CD4-positive, alpha-beta T cell treated with Interleukin-15 for 1 hour (primary cell): ENCODE measurements at regions not wholly inside any gene's neighbourhood (a gene's known extent, or its start where the extent isn't known, plus 50 kb on each side); places are given as distances from the start of the nearest gene placed in this dataset.

ENCODE experiments used
- DNase-seq: peaks from one replicate; pipeline ENCODE4 v3.0.0-alpha.2; 2020

- DNase-seq: no peak
Measured at GRCh38 chr3:56983427-56983826, 77.0 kb upstream of the SPATA12 start.

- no peak for DNase-seq
Measured at GRCh38 chr3:56981445-56982230, 78.8 kb upstream of the SPATA12 start.

- DNase-seq: peak; percentile 68
Measured at GRCh38 chr3:56980798-56981390, 79.6 kb upstream of the SPATA12 start.

DNA sequence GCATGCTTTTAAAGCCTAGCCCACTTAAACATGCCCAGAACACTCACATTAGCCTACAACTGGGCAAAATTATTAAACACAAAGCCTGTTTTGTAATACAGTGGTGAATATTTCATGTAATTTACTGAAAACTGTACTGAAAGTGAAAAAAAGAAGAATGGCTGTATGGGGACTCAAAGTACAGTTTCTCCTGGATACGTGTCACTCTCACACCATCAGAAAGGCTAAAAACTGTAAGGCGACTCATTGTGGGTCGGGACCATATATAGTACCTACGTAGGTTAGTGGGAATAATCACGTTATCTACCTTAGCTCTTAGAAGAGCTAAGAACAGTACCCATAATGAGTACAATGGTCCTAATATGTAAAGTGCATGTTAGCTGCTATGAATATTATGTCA is 80.2 kb upstream of the SPATA12 start:
- no peak for DNase-seq

- DNase-seq: no peak
Measured at GRCh38 chr3:56979791-56980190, 80.7 kb upstream of the SPATA12 start.

GRCh38 chr3:56977561-56977889 is 82.9 kb upstream of the SPATA12 start:
- no peak for DNase-seq

DNA sequence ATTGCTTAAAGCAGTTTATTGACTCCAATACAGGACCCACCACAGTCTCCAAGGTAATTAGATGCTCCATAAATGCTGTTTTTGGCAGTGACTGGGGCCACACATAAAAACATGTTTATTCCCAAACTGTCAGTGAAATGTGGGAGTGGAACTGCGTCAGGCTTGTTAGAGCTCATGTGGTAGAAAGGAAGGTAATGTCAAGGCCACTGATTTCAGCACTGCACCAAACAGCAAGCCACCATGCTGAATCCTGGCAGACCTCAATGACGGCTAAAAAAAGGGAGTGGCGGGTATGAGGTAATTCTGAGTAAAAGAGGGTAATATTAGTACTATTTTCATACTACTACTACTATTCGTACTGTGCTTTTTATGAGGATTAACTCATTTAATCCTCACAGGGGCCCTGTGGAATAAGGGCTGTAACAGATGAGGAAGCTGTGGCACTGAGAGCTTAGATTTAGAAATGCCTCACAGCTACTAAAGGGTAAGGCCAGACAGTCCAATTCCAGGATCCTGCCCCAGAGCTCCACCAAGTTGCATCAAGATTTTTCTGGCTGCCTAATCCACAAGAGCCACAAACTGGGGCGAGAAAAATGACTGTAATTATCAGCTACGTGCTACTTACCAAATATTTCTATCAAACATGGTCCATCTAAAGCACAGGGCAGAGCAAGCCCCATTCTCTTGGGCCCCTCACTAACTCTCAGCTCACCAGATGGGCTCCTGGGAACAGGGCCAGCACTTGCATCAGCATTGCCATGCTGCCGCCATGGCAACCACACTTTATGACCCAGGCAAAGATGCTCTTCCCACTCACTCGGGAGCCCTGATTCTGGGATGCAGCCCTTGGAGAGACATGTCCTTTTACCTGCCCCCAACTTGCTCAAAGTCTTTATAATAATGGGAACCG is 83.6 kb upstream of the SPATA12 start:
- DNase-seq: no peak

DNA sequence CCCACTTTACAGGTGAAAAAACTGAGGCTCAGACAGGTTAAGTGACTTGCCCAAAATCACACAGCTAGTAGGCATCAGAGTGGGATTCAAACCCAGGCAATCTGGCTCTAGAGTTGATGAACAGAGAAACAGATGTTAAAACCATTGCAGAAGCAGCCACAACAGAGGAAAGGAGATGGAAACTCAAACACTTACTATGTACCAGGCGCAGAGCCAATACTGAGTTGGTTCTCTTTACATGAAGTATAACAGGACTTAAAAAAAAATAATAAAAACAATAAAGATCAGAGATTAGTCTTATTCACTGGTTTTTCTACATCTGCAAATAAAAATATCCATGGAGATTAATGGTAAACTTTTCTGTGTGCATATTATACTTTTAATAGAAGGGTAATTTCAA is 84.9 kb upstream of the SPATA12 start:
- no peak for DNase-seq

DNA sequence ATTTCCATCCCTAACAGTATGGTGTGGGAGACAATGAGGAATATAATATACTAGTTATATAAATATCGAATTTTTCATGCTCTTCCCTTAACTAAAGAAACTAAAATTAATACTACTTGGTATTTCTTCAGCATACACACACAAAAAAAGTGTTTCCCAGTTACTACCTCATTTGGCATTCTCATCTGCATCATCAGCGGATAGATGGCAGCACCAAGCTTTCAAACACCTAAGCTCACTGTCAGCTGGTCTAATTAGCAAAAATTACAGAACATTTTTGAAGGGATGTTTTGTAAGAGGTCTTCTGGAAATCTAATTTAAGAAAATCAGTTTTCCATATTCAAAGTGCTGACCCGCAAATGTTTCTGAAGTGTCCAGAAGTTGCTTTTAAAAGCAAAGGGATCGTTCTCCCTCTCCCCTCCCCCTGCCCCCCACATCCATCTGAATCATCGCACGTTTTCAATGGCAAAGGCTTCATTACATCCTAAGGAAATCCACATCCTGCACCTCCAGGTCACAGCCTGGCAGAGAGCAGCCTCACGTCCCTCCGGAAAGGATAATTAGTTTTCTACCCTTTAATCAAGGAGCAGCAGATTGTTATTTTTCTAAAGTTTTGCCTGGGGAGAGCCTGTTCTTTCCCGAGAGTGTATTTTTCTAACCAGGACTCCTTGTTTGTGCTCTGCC is 86.1 kb upstream of the SPATA12 start:
- DNase-seq: no peak

DNA sequence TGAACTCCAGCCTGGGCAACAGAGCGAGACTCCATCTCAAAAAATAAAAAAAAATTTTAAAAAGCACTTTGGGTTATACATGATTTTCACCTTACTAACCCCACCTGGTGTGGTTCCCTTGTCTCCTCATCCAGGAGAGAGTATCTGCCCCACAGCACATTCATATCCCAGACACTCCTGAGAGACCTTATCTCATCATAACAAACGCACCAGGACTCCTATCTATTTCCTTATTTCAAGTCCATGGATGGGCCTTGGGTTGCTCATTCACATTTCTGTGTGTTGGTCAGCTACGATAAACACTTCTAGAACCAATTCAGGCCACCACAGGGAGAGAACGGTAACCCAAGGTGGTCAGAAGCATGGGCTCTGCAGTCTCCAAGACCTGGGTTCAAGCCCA is 88.6 kb upstream of the SPATA12 start:
- no peak for DNase-seq

DNA sequence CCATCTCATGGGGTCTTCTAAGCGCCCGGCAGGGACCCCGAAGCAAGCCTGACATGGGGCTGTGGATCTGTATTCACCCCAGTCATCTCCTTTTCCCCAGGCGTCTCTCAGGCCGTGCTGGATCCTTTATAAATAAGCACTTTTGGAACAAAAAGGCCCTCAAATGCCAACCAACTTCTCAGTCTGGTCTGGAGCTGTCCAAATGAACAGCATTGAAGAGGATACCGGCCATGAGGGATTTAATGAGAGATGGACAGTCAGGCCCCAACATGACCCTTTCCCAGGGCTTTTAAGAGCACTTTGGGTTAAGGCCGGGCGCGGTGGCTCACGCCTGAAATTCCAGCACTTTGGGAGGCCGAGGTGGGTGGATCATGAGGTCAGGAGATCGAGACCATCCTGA is 89.2 kb upstream of the SPATA12 start:
- DNase-seq: no peak

DNA sequence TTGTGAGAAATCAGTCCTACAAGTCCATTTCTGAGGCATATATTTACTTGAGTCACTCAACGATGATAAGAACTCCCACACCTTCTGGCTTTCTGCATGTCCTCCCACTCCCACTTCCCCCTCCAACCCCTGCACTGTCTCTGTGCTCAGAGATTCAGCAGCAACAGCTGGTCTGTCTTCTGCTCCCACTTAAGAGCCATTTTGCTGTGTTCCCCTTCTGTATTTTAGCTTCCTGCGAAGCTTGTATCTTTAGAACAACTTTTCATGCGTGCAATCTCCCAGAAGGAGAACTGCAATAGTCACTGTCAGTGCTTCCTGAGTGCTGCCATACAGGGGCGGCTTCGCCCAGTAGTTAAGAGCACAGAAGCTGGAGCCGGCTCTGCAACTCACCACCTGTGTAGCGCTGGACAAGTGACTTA is 90.0 kb upstream of the SPATA12 start:
- no peak for DNase-seq

DNA sequence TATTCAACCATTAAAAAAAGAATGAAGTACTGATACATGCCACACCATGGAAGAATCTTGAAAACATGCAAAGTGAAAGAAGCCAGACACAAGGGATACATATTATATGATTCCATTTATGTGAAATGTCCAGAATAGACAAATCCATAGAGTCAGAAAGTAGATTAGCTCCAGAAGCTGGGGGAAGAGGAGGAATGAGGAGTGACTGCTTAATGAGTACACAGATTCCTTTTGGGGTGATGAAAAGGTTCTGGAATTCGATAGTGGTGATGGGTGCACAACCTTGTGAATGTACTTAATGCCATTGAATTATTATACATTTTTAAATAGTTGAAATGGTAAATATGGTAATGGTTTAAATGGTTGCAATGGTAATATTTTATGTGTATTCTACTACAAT is 90.6 kb upstream of the SPATA12 start:
- DNase-seq: no peak

GRCh38 chr3:56966509-56966908 is 94.0 kb upstream of the SPATA12 start:
- DNase-seq: no peak

DNA sequence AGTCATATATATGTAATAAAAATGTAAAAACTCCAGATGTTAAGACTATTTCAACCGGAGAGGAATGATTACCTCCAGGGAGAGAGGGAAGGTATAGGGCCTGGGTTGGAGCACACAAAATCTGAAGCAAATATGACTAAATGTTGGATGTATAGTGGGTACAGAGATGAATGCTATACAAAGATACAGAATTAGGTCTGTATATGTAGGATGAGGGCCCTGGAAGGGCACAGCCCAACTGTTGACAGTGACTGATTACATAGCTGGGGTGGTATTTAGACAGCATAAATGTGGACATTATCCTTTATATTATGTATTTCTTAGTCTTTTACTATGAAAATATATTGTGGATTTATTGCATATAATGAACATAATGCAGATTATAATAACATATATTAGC is 94.4 kb upstream of the SPATA12 start:
- DNase-seq: no peak

- DNase-seq: no peak
Measured at GRCh38 chr3:56962922-56963321, 97.5 kb upstream of the SPATA12 start.

DNA sequence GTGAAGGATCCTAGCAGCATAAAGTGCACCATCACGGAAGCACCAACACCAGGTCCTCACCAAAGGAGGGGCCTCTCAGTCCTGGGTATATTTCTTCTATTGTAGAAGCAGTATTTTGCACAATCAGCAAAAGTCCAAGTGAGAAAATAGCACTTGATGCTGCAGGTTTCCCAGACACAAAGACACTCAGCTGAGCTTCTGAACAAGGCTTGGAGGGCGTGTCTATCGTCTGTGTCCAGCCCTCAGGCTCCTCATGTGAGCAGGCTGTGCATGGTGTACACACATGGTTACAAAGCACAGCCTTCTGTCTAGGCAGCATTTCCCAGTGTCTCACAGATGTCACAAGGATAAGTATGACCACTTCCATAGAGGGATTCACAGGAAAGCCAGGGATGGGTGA is 98.3 kb upstream of the SPATA12 start:
- DNase-seq: no peak

GRCh38 chr3:56960234-56960917 is 100.1 kb upstream of the SPATA12 start:
- no peak for DNase-seq

DNA sequence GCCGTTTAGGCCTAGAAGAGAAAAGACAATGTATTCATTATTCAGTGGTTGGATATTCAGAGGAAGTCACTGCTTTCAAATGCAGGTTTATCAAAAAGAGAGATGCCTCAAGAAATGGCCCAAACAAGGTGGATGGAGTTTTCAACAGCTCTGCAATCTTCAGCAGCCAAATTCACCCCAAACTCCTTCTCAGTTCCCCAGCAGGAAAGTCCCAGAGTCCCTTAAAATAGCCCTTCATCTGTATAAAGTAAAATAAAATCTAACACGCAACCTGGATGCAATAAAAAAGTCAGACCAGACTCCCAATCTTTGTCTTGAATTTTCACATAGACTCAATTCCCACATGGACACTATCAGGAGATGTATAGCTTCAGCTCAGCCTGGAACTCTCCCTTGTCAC is 101.6 kb upstream of the SPATA12 start:
- no peak for DNase-seq

DNA sequence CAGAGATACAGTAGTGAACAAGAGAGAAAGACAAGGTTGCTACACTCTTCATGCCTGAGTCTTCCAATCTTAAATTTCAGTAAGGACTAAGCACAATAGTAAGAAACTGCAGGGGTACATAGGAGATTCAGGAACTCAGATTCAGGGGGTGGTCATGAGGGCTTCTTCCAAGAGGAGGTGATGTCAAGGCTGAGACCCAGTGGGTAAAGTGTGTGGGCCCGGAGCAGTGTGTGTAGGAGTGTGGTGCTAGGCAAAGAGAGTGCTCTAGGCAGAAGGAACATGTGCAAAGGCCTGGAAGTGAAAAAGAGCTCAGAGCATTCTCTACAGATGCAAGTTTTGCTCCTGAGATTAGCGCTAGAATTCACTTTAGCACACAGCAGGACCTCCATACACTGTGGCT is 102.9 kb upstream of the SPATA12 start:
- no peak for DNase-seq

DNA sequence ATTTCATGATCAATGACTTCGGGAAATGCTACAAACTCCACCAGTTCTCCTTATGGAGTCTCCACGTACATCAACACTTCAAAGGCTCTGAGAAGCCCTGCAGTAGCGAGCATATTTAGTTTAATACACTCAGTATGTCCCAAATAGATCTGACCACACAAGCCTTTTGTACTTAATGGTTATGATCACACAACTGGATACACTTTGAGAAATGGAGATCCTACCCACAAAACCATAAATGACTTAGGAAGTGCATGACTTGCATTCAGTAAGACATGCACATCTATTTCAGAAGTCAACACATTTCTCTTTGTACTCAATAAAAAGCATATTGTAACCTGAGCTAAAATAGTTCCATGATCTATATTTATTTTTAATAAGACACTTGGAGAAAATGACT is 103.6 kb upstream of the SPATA12 start:
- no peak for DNase-seq

GRCh38 chr3:56955492-56956111 is 104.9 kb upstream of the SPATA12 start:
- DNase-seq: no peak
